Neural cell (in vitro differentiated cells): ENCODE measurements at regions not wholly inside any gene's neighbourhood (a gene's known extent, or its start where the extent isn't known, plus 50 kb on each side); places are given as distances from the start of the nearest gene placed in this dataset.

Experiments used
- EP300 ChIP-seq: fragments of 450-650 bp; conservative IDR thresholded peaks from 2 replicates; pipeline ENCODE4 v1.6.1; 2014; ENCODE audit warnings: antibody characterized with exemption, mild to moderate bottlenecking, moderate library complexity; ENCODE audit not compliant: poor library complexity, severe bottlenecking
- SMC3 ChIP-seq: fragments of 450-650 bp; conservative IDR thresholded peaks from 2 replicates; pipeline ENCODE4 v1.6.1; 2014; ENCODE audit warnings: antibody characterized with exemption, mild to moderate bottlenecking, moderate library complexity; ENCODE audit not compliant: poor library complexity
- TF ChIP-seq, protein P1 (sequence below): fragments of 450-650 bp; IDR thresholded peaks from 2 replicates; pipeline ENCODE4 v1.5.1; 2014; ENCODE audit warnings: antibody characterized with exemption, mild to moderate bottlenecking, moderate library complexity; ENCODE audit not compliant: poor library complexity, severe bottlenecking
- TF ChIP-seq, protein P2 (sequence below): IDR thresholded peaks from 2 replicates; pipeline ENCODE4 v1.6.1; 2012; ENCODE audit warnings: borderline replicate concordance

DNA sequence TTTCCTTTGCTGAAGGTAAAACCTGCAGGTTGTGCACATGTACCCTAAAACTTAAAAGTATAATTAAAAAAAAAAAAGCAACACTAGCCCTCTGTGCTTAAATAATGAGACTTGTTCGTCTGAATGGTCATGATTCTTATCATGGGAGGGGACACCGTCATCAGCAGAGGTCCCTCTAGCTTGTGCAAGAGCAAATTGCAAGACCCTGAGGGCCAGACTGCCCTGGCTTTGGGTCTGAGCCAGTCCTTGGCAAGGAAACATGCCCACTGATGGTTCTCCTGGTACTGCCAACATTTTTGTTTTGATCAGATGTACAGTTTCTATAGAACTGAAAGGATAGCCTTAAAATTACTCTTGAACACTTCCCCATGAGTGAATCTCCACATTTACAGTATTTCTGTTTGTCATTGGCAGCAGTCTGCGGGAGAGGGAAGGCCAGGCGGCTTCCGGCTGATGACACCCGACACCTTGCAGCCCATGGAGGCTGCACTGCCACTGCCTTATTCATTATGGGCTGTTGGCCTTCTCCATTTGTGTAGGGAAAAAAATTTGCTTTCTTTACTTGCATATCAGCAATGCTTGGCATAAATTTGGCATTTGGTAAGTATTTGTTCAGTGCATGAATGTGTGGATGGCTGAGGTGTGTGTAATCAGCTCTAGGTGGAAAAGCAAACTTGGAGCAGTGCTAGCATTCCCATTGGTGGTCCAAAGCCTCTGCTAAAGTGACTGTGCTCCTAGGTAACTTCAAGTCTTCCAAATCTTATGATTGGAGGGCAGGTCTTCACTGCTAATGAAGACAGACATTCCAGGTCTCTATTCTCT lies 161.6 kb upstream of the ALKAL2 start:
- TF ChIP-seq, protein P1, sequence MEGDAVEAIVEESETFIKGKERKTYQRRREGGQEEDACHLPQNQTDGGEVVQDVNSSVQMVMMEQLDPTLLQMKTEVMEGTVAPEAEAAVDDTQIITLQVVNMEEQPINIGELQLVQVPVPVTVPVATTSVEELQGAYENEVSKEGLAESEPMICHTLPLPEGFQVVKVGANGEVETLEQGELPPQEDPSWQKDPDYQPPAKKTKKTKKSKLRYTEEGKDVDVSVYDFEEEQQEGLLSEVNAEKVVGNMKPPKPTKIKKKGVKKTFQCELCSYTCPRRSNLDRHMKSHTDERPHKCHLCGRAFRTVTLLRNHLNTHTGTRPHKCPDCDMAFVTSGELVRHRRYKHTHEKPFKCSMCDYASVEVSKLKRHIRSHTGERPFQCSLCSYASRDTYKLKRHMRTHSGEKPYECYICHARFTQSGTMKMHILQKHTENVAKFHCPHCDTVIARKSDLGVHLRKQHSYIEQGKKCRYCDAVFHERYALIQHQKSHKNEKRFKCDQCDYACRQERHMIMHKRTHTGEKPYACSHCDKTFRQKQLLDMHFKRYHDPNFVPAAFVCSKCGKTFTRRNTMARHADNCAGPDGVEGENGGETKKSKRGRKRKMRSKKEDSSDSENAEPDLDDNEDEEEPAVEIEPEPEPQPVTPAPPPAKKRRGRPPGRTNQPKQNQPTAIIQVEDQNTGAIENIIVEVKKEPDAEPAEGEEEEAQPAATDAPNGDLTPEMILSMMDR, result no peak
- TF ChIP-seq, protein P2, sequence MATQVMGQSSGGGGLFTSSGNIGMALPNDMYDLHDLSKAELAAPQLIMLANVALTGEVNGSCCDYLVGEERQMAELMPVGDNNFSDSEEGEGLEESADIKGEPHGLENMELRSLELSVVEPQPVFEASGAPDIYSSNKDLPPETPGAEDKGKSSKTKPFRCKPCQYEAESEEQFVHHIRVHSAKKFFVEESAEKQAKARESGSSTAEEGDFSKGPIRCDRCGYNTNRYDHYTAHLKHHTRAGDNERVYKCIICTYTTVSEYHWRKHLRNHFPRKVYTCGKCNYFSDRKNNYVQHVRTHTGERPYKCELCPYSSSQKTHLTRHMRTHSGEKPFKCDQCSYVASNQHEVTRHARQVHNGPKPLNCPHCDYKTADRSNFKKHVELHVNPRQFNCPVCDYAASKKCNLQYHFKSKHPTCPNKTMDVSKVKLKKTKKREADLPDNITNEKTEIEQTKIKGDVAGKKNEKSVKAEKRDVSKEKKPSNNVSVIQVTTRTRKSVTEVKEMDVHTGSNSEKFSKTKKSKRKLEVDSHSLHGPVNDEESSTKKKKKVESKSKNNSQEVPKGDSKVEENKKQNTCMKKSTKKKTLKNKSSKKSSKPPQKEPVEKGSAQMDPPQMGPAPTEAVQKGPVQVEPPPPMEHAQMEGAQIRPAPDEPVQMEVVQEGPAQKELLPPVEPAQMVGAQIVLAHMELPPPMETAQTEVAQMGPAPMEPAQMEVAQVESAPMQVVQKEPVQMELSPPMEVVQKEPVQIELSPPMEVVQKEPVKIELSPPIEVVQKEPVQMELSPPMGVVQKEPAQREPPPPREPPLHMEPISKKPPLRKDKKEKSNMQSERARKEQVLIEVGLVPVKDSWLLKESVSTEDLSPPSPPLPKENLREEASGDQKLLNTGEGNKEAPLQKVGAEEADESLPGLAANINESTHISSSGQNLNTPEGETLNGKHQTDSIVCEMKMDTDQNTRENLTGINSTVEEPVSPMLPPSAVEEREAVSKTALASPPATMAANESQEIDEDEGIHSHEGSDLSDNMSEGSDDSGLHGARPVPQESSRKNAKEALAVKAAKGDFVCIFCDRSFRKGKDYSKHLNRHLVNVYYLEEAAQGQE, result no peak
- TF ChIP-seq SMC3 (no peak), EP300 (no peak)
